PC-9 (cell line): ENCODE measurements at regions not wholly inside any gene's neighbourhood (a gene's known extent, or its start where the extent isn't known, plus 50 kb on each side); places are given as distances from the start of the nearest gene placed in this dataset.

Experiments
- BruUV-seq: library from RNA; stranded (reverse); fragments of 400-500 nt; replicated peaks from 2 replicates; lab custom pipeline; 2021; lab: Mats Ljungman, UMichigan
- CTCF ChIA-PET: fragments of 300-600 bp; sonication (Branson Sonifier 250); formaldehyde crosslinking; loops from one replicate; lab custom pipeline; 2022; ENCODE audit warnings: antibody characterized with exemption; lab: Charles Lee
- POLR2A ChIA-PET: fragments of 300-600 bp; sonication (Branson Sonifier 250); formaldehyde crosslinking; loops from one replicate; lab custom pipeline; 2022; ENCODE audit warnings: antibody characterized with exemption; ENCODE audit not compliant: unreplicated experiment; lab: Charles Lee
- DNase-seq, 2 experiments: peaks; one replicate each; pipeline versions ENCODE4 v3.0.0 to v3.0.0-alpha.2; 2015 to 2022; ENCODE audit warnings: mixed read lengths in 1 of 2
- H2AFZ ChIP-seq: fragments of 200-600 bp; sonication (generic); 2 replicates; pipeline ENCODE4 v1.8.1; 2017; ENCODE audit warnings: antibody characterized with exemption
- H3F3A ChIP-seq: fragments of 200-600 bp; sonication (generic); 2 replicates; pipeline ENCODE4 v1.8.1; 2017; ENCODE audit warnings: antibody characterized with exemption, mild to moderate bottlenecking, low read depth; ENCODE audit not compliant: insufficient read depth
- H3K27ac ChIP-seq: fragments of 200-600 bp; sonication (generic); 2 replicates; pipeline ENCODE4 v1.6.1; 2016; ENCODE audit warnings: mixed run types
- H3K27me3 ChIP-seq: fragments of 200-600 bp; sonication (generic); 2 replicates; pipeline ENCODE4 v1.6.1; 2016; ENCODE audit warnings: low read depth, mixed run types; ENCODE audit not compliant: insufficient read depth
- H3K36me3 ChIP-seq: fragments of 200-600 bp; sonication (generic); 2 replicates; pipeline ENCODE4 v1.6.1; 2016; ENCODE audit warnings: low read depth, mixed run types
- H3K4me1 ChIP-seq: fragments of 200-600 bp; sonication (generic); replicated peaks from 2 replicates; pipeline ENCODE4 v1.6.1; 2016; ENCODE audit warnings: mixed run types; ENCODE audit not compliant: insufficient read depth
- H3K4me2 ChIP-seq: fragments of 200-600 bp; sonication (generic); 2 replicates; pipeline ENCODE4 v1.6.1; 2017; ENCODE audit warnings: mixed run types
- H3K4me3 ChIP-seq: fragments of 200-600 bp; sonication (generic); 2 replicates; pipeline ENCODE4 v1.6.1; 2016; ENCODE audit warnings: mixed run types
- H3K79me2 ChIP-seq: fragments of 200-600 bp; sonication (generic); 2 replicates; pipeline ENCODE4 v1.6.1; 2017; ENCODE audit warnings: low read depth, mixed run types
- H3K9me2 ChIP-seq: fragments of 200-600 bp; sonication (generic); 2 replicates; pipeline ENCODE4 v1.8.1; 2017; ENCODE audit warnings: mild to moderate bottlenecking; ENCODE audit not compliant: insufficient read depth
- H3K9me3 ChIP-seq: fragments of 200-600 bp; sonication (generic); 2 replicates; pipeline ENCODE4 v1.8.1; 2016; ENCODE audit warnings: low read depth; ENCODE audit not compliant: insufficient read depth
- H4K20me1 ChIP-seq: fragments of 200-600 bp; sonication (generic); 2 replicates; pipeline ENCODE4 v1.8.1; 2017; ENCODE audit not compliant: insufficient read depth
- EZH2 ChIP-seq: fragments of 200-600 bp; sonication (generic); IDR thresholded peaks from 2 replicates; pipeline ENCODE4 v1.8.0; 2017; ENCODE audit warnings: antibody characterized with exemption, low read depth
- intact Hi-C: fragments of 100-400 bp; cut with micrococcal nuclease; formaldehyde crosslinking; loops from one replicate; pipeline ENCODE4 v1.10.0; 2022; ENCODE audit not compliant: unreplicated experiment
- TF ChIP-seq, protein P1 (sequence below): fragments of 200-600 bp; sonication (generic); conservative IDR thresholded peaks from 2 replicates; pipeline ENCODE4 v1.6.1; 2017; ENCODE audit warnings: mixed run types, antibody characterized with exemption, mild to moderate bottlenecking, moderate library complexity

DNA sequence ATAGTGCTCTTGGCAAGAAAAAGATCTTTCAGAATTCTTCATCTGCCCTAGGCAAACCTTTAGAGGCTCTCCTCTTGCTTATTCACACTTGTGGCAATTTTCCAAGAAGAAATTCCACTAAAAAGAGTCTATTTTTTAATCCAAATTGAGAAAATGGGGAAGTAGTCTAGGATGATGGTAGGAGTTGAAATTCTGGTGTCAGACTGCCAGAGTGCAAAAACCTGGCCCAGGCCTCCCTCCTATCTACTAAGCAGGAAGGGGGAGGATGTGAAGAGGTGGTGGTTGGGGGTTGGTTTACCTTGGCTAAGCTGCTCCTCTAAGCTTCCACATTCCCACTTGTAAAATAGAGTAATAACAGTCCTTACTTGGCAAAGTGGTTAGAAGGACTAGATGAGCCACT is 120.6 kb upstream of the KCNJ15 start:
- Histone ChIP-seq H3K4me1 (no peaks in the 10 kb centered on the region), H4K20me1 (no peaks in the 10 kb centered on the region), H3K27ac (no peak overlapping the region), H3K27me3 (peaks cover 7% of the 10 kb centered on the region; the same call in 1 of the 2 replicates), H3K9me3 (no peaks in the 10 kb centered on the region), H3K4me2 (no peak overlapping the region), H3F3A (no peaks in the 10 kb centered on the region; the same call in 1 of the 2 replicates), H3K4me3 (no peak overlapping the region), H2AFZ (no peak overlapping the region), H3K9me2 (no peaks in the 10 kb centered on the region), H3K36me3 (no peaks in the 10 kb centered on the region), H3K79me2 (no peaks in the 10 kb centered on the region)
- no peak for DNase-seq
- POLR2A ChIA-PET = no interaction called here
- intact Hi-C loops = no loop called here
- CTCF ChIA-PET = no interaction called here
- no TSS peak for BruUV-seq
- TF ChIP-seq, protein P1, sequence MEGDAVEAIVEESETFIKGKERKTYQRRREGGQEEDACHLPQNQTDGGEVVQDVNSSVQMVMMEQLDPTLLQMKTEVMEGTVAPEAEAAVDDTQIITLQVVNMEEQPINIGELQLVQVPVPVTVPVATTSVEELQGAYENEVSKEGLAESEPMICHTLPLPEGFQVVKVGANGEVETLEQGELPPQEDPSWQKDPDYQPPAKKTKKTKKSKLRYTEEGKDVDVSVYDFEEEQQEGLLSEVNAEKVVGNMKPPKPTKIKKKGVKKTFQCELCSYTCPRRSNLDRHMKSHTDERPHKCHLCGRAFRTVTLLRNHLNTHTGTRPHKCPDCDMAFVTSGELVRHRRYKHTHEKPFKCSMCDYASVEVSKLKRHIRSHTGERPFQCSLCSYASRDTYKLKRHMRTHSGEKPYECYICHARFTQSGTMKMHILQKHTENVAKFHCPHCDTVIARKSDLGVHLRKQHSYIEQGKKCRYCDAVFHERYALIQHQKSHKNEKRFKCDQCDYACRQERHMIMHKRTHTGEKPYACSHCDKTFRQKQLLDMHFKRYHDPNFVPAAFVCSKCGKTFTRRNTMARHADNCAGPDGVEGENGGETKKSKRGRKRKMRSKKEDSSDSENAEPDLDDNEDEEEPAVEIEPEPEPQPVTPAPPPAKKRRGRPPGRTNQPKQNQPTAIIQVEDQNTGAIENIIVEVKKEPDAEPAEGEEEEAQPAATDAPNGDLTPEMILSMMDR = no peak
- TF ChIP-seq EZH2 = no peak

DNA sequence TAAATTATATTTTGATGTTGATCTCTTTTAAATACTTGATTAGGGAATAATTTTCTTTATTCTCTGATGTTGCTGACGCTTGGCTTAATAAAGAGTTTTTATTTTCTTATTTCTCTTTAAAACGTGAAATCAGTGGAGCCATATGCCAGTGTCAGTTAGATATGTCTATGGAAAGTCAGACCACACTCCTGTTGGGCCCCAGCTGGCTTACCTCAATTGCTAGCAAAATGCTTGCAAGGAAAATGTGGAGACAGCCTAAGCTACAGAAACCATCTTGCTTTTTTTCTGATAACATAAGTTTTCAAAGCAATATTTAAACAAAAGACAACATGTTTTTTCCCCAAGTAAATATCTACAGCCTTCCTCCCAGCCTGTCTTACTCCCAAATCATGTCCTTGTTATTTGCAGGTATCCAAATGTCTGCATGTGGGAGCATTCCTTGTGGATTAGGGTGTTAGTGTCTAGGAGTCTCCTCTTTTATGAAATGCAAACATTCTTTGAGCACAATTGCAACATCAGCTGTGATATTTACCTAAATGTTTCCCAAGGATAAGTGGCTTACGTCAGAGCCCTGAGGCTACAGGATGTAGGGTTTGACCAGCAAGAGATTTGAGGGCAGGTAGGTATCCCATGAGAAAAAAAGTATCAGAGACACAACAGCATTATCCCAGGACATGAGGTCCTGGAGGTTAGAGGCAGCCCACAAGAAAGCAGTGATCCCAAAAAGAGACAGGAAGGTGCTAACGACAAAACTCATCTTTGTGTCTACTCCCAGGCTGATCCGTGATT is 117.2 kb upstream of the KCNJ15 start:
- no peaks in the 10 kb centered on the region for H4K20me1 ChIP-seq
- TF ChIP-seq, protein P1 = no peak
- TF ChIP-seq EZH2 = no peak
- no peaks in the 10 kb centered on the region for H3K36me3 ChIP-seq
- H3K9me2 ChIP-seq = no peaks in the 10 kb centered on the region
- H3K4me1 ChIP-seq = no peaks in the 10 kb centered on the region
- no peaks in the 10 kb centered on the region for H3K9me3 ChIP-seq
- no TSS peak for BruUV-seq
- H3K4me2 ChIP-seq = no peak overlapping the region
- DNase-seq = peak in 1 of 2 experiments; percentile 58
- no peak overlapping the region for H2AFZ ChIP-seq
- POLR2A ChIA-PET = no interaction called here
- H3K4me3 ChIP-seq = no peak overlapping the region
- no peaks in the 10 kb centered on the region for H3K79me2 ChIP-seq
- intact Hi-C loops = no loop called here
- CTCF ChIA-PET = no interaction called here
- H3F3A ChIP-seq = no peaks in the 10 kb centered on the region; the same call in 1 of the 2 replicates
- H3K27me3 ChIP-seq = no peaks in the 10 kb centered on the region
- H3K27ac ChIP-seq = no peak overlapping the region

DNA sequence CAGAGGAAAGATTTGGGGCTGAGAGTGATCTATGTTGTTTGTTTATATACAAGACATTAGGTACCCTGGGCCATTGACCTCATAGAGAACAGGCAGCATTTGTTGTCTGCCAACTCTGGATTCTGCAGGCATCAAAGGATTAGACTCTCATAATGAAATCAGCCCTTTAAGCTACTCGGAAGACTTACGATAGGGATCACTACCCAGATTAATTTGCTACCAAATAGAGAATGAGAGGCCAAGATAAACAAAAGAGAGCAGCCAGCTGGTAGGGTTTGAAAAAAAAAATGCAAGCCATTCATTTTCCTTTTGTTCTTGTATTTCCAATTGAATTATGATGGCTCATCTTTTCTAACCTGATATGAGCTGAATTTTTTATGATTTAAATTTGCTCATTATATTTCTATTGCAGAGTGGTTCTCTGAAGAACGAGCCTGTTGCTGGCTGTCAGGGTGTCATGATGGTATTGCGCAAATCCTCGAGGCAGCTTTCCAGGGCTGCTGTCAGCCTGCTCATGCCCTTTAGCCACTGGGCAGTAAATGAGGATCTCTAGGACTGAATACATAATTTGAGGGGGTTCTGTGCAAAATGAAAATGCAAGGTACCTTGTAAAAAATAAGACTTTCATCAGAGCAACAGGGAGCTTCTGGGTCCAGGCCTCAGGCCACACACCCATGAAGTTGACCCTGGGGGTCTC is 116.4 kb upstream of the KCNJ15 start:
- no peak overlapping the region for H2AFZ ChIP-seq
- no peaks in the 10 kb centered on the region for H3K9me3 ChIP-seq

More for the DNA sequence above, 116.4 kb upstream of the KCNJ15 start:
- H3K27me3 ChIP-seq = no peaks in the 10 kb centered on the region
- CTCF ChIA-PET = no interaction called here
- TF ChIP-seq, protein P1 = no peak
- no peak for TF ChIP-seq EZH2
- H3K4me3 ChIP-seq = no peak overlapping the region
- no peaks in the 10 kb centered on the region for H3K79me2 ChIP-seq
- H3K36me3 ChIP-seq = no peaks in the 10 kb centered on the region
- H3K9me2 ChIP-seq = no peaks in the 10 kb centered on the region
- H3K4me1 ChIP-seq = no peaks in the 10 kb centered on the region
- no peak for DNase-seq
- H3K4me2 ChIP-seq = no peak overlapping the region
- POLR2A ChIA-PET = no interaction called here
- BruUV-seq = no TSS peak
- H3F3A ChIP-seq = no peaks in the 10 kb centered on the region; the same call in 1 of the 2 replicates
- no peak overlapping the region for H3K27ac ChIP-seq
- no peaks in the 10 kb centered on the region for H4K20me1 ChIP-seq
- intact Hi-C loops = no loop called here
